Stimulated activated CD8-positive, alpha-beta memory T cell treated with anti-CD3 and anti-CD28 coated beads, Interleukin-12 subunit alpha, Interleukin-12 subunit beta, amount 100 ng/mL, for 4 hours (primary cell): ENCODE measurements at regions not wholly inside any gene's neighbourhood (a gene's known extent, or its start where the extent isn't known, plus 50 kb on each side); places are given as distances from the start of the nearest gene placed in this dataset.

ENCODE experiments used
- DNase-seq: peaks from one replicate; pipeline ENCODE4 v3.0.0-alpha.2; 2020; ENCODE audit warnings: low read depth

- no peak for DNase-seq
Observed at GRCh38 chr2:196399096-196399495, 227.7 kb upstream of the STK17B start.

- no peak for DNase-seq
Observed at GRCh38 chr2:196399722-196400691, 228.6 kb upstream of the STK17B start.

- no peak for DNase-seq
Observed at GRCh38 chr2:196403471-196403870, 232.1 kb upstream of the STK17B start.

DNA sequence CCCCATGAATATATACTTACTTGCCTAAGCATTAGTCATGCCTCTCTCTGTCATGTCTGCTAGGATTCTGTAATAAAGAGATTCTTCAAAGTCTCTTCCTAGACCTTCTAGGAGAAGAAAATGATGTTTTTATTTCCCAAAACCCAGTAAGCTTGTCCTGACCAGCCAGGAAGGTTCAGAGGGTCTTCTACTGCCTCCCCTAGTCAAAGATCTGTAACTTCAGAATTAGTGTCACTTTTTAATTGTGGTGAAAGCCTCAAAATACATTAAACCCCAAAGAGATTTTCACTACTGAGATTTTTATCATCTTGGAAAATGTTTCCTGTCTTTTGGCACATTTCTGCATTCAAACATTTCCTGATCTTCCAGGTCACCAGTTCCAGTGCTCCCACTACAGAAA lies 232.9 kb upstream of the STK17B start:
- DNase-seq, result no peak

DNA sequence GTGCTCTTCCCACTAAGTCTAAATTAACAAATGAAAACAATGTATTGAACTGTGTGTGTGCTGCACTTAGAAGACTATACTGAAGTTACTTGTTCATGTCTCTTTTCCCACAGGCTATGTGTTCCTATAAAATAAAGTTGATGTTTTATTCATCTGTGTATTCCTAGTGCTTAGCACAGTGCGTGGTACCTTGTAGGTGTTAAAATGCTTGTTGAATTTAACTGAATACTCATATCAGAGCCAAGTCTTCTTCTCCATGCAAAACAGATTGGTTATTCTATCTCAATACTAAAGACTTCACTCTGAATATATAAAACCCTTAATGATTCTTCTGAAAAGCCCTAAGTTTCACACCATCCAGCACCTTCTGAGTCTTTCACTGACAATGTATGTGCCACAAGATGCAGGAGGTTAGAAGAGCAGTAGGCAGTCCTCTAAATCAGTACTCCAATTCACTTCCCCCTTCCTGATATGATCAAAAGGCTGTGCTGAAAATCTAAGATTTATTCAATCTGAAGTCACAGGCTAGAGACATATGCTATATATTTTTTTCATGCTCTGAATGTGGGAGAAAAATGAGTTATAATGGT lies 231.7 kb upstream of the CCDC150 start:
- no peak for DNase-seq

GRCh38 chr2:196409376-196409775 lies 230.1 kb upstream of the CCDC150 start:
- DNase-seq, result no peak

DNA sequence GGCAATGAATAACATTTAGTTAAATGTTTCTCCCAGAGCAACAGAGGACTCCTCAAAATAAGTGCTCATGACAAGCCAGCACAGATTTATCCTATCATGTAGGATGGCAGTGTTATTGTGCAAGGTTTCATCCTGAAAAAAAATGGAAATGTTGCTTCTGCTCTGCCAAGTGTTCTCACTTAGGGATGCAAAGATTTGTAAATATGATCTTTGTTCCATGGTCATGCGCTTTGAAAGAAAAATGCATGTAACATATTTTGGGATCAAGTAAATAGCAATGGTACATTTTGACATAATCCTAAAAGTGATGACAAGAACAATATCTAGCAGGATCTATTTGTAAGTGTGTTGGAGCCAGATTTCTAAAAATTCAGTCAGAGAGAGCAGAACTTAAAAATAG lies 229.5 kb upstream of the CCDC150 start:
- no peak for DNase-seq

GRCh38 chr2:196413821-196414274 lies 225.7 kb upstream of the CCDC150 start:
- no peak for DNase-seq

DNA sequence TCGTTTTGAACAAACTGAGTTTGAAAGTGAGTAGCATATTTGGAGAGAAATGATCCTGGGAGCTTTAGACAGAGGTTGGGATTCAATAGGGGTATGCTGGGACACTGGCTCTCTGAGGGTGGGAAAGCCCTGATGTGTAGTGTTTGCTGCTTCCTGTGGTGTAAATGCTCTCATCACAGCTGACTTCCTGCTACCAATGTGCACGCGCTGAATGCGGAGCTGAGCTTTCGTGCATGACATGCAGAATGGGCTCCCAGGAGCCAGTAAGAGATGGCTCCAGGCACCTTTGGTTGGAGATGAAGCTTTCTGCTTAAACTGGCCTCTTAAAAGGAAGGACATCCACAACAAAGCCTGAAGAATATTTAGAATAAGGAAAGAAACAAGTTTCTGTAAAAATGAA lies 224.1 kb upstream of the CCDC150 start:
- no peak for DNase-seq

DNA sequence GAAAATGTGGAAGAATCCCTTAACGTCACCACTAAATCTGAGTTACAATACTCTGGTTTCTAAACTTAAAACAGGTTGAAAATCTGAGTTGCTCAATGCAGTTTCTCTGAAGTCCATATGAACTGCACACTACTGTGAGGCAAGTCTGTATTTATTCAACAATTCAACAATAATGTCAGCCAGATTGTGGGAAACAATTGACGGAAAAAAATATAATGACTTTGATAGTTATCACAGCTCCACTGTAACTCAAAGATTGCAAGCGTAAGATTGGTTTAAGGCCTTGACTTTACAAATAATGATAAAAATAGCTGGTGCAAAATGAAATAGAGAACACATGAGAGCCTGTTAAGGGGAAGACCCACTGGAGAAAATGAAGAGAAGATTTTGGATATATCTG lies 219.4 kb upstream of the CCDC150 start:
- DNase-seq, result no peak

- no peak for DNase-seq
Observed at GRCh38 chr2:196421880-196422279, 217.6 kb upstream of the CCDC150 start.

DNA sequence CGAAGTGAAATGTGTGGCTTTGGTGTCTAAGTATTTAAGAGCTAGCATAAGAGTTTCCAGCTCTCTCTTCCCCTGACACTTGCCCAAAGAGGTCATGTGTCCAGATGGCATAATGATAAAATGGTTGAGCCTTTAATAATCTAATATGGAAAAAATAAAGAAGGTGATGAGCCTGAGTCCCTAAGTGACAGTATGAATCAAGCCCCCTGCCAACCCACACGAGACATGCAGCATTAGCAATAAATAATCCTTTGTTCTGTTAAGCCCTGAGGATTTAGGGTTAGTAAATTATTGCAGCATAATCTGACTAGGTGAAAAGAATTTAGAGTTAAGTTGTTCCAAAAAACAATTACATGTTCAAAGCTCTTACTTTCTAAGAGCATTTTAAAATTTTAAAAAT lies 217.2 kb upstream of the CCDC150 start:
- DNase-seq, result no peak

GRCh38 chr2:196426122-196426521 lies 213.4 kb upstream of the CCDC150 start:
- DNase-seq, result no peak

DNA sequence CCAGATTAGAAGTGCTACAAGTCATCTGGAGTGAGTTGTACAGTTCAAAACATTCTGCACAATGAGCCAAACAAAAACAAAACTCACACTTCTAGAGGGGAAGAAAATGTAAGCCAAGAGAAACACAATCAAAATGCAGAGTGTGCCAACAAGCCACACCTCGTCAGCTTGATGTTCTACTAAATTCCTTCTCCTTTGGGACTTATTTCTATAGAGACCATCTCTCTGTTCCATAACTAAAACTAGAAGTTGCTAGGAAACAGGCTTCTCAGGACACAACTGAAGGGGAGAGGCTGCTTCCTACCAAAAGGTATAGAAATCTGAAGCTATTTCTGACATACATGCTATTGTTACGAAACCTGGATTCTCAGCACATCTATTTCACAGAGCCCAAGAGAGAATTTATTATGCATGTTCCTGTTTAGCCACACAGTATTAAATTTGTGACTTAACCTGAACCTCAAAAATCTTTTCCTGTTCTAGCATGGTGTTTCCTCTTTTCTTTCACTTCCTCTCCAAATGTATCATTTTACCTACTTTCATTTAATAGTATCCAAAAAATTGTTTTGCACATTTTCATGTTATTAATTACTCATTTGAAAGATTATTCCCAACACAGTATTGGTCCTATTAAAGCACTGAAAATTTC lies 211.4 kb upstream of the CCDC150 start:
- no peak for DNase-seq

DNA sequence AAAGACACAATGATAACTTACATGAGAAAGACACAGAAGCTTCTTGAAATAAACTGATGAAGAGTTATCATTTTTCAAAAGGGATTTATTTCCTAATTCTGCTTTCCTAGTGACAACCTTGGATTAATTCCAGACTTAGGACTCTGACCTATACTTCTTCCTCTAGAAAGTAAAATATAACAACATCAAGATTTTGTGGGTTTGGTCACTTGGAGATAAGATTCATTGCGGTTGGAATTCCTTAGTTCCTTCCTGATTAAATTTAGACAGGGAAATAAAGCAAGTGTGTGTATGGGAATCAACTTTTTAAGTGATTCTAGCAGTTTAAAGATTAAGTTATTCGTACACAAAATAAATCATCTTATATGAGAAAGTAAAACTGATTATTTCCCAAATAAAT lies 208.4 kb upstream of the CCDC150 start:
- DNase-seq, result no peak

- DNase-seq, result no peak
Observed at GRCh38 chr2:196431957-196432356, 207.6 kb upstream of the CCDC150 start.

GRCh38 chr2:196433116-196433515 lies 206.4 kb upstream of the CCDC150 start:
- no peak for DNase-seq

GRCh38 chr2:196434217-196434616 lies 205.3 kb upstream of the CCDC150 start:
- DNase-seq, result no peak

GRCh38 chr2:196435189-196435588 lies 204.3 kb upstream of the CCDC150 start:
- DNase-seq, result no peak

GRCh38 chr2:196437626-196438025 lies 201.9 kb upstream of the CCDC150 start:
- no peak for DNase-seq

- DNase-seq, result no peak
Observed at GRCh38 chr2:196439760-196440159, 199.8 kb upstream of the CCDC150 start.

GRCh38 chr2:196440413-196440812 lies 199.1 kb upstream of the CCDC150 start:
- no peak for DNase-seq

DNA sequence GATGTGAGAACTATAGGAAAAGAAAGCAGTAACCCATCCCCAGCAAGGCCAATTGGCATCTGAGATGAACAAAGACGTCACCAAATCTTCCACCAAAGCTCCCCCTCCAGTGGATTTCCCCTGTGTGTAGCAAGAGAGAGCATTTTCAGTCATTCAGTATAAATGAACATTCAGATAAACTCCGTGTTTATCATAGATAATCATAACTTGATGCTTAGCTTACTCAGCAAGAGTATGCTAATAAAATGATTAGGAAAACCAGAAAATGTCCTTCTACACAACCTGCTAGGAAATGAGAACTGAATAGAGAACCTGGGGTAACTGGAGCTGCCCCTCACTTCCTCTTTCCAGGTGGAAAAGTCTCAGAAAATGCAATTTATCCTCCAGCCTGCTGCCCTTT lies 198.0 kb upstream of the CCDC150 start:
- DNase-seq, result no peak
